ENCODE measurements at regions not wholly inside any gene's neighbourhood (a gene's known extent, or its start where the extent isn't known, plus 50 kb on each side); places are given as distances from the start of the nearest gene placed in this dataset.
"Not testable (repeated sequence)": the region's sequence is repeated elsewhere in the genome, so short reads cannot be mapped to it uniquely, and the experiment has no call there.

- DNase-seq: no peak
- in situ Hi-C loops (cut with HindIII; ENCODE audit: low pct_ligation_motif_present, low pct_unique_long_range_greater_than_20kb, low sequenced_read_pairs): no loop called here
These were observed 68.8 kb downstream of the RMI2 start for GRCh38 chr16:11413907-11414595.

GRCh38 chr16:11414815-11415775 lies 69.8 kb downstream of the RMI2 start:
- in situ Hi-C loops (cut with HindIII; ENCODE audit: low pct_ligation_motif_present, low pct_unique_long_range_greater_than_20kb, low sequenced_read_pairs): no loop called here
- no peak for DNase-seq

- DNase-seq: no peak
- in situ Hi-C loops (cut with HindIII; ENCODE audit: low pct_ligation_motif_present, low pct_unique_long_range_greater_than_20kb, low sequenced_read_pairs): no loop called here
These were observed 71.2 kb downstream of the RMI2 start for GRCh38 chr16:11416228-11417001.

- no peak for DNase-seq
- in situ Hi-C loops (cut with HindIII; ENCODE audit: low pct_ligation_motif_present, low pct_unique_long_range_greater_than_20kb, low sequenced_read_pairs): no loop called here
These were observed 72.2 kb downstream of the RMI2 start for GRCh38 chr16:11417487-11417886.

- no peak for DNase-seq
- in situ Hi-C loops (cut with HindIII; ENCODE audit: low pct_ligation_motif_present, low pct_unique_long_range_greater_than_20kb, low sequenced_read_pairs): no loop called here
These were observed 73.2 kb downstream of the RMI2 start for GRCh38 chr16:11418506-11418905.

- DNase-seq; in situ Hi-C loops (cut with HindIII; ENCODE audit: low pct_ligation_motif_present, low pct_unique_long_range_greater_than_20kb, low sequenced_read_pairs): not testable (repeated sequence)
These were observed 74.8 kb downstream of the RMI2 start for GRCh38 chr16:11420067-11420466.

GRCh38 chr16:11420895-11421294 lies 75.6 kb downstream of the RMI2 start:
- in situ Hi-C loops (cut with HindIII; ENCODE audit: low pct_ligation_motif_present, low pct_unique_long_range_greater_than_20kb, low sequenced_read_pairs): no loop called here
- DNase-seq: no peak

- DNase-seq: no peak
- in situ Hi-C loops (cut with HindIII; ENCODE audit: low pct_ligation_motif_present, low pct_unique_long_range_greater_than_20kb, low sequenced_read_pairs): no loop called here
These were observed 77.4 kb downstream of the RMI2 start for GRCh38 chr16:11422381-11423314.

- no peak for DNase-seq
- in situ Hi-C loops (cut with HindIII; ENCODE audit: low pct_ligation_motif_present, low pct_unique_long_range_greater_than_20kb, low sequenced_read_pairs): no loop called here
These were observed 78.3 kb downstream of the RMI2 start for GRCh38 chr16:11423315-11424117.

GRCh38 chr16:11424118-11424460 lies 78.8 kb downstream of the RMI2 start:
- no peak for DNase-seq
- in situ Hi-C loops (cut with HindIII; ENCODE audit: low pct_ligation_motif_present, low pct_unique_long_range_greater_than_20kb, low sequenced_read_pairs): no loop called here

GRCh38 chr16:11425140-11425539 lies 79.9 kb downstream of the RMI2 start:
- in situ Hi-C loops (cut with HindIII; ENCODE audit: low pct_ligation_motif_present, low pct_unique_long_range_greater_than_20kb, low sequenced_read_pairs): no loop called here
- no peak for DNase-seq

GRCh38 chr16:11428623-11428953 lies 83.3 kb downstream of the RMI2 start:
- in situ Hi-C loops (cut with HindIII; ENCODE audit: low pct_ligation_motif_present, low pct_unique_long_range_greater_than_20kb, low sequenced_read_pairs): no loop called here
- no peak for DNase-seq

GRCh38 chr16:11429123-11429522 lies 83.9 kb downstream of the RMI2 start:
- in situ Hi-C loops (cut with HindIII; ENCODE audit: low pct_ligation_motif_present, low pct_unique_long_range_greater_than_20kb, low sequenced_read_pairs): no loop called here
- no peak for DNase-seq

- no peak for DNase-seq
- in situ Hi-C loops (cut with HindIII; ENCODE audit: low pct_ligation_motif_present, low pct_unique_long_range_greater_than_20kb, low sequenced_read_pairs): no loop called here
These were observed 84.6 kb downstream of the RMI2 start for GRCh38 chr16:11429823-11430222.

GRCh38 chr16:11430601-11431317 lies 85.5 kb downstream of the RMI2 start:
- in situ Hi-C loops (cut with HindIII; ENCODE audit: low pct_ligation_motif_present, low pct_unique_long_range_greater_than_20kb, low sequenced_read_pairs): no loop called here
- no peak for DNase-seq

- in situ Hi-C loops (cut with HindIII; ENCODE audit: low pct_ligation_motif_present, low pct_unique_long_range_greater_than_20kb, low sequenced_read_pairs): no loop called here
- DNase-seq: no peak
These were observed 86.7 kb downstream of the RMI2 start for GRCh38 chr16:11431915-11432465.

Data from ACHN (cell line).